NCI-H1436 treated with DMSO at 0.1 percent for 48 hours (cell line): ENCODE measurements at regions not wholly inside any gene's neighbourhood (a gene's known extent, or its start where the extent isn't known, plus 50 kb on each side); places are given as distances from the start of the nearest gene placed in this dataset.

Experiments used
- DNase-seq: peaks from one replicate; lab custom pipeline; 2025; lab: John Stamatoyannopoulos, UW

DNA sequence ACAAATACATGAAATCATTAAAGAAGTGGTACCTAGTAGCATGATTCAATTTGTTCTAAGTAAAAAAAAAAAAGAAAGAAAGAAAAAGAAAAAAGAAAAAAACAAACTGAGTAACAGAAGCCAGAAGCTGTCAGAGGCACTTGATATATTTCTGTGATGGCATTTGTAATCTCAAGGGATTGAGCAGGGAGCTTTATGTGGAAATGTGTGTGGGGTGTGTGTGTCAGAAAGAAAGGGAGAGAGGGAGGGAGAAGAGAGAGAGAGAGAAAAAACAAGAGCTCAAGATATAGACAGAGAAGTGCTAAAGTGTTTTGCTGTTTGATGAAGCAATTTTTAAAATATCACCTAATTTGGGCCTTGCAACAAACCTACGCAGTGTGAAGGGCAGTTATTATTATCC, 357.6 kb upstream of the PCDH15 start:
- DNase-seq = no peak

DNA sequence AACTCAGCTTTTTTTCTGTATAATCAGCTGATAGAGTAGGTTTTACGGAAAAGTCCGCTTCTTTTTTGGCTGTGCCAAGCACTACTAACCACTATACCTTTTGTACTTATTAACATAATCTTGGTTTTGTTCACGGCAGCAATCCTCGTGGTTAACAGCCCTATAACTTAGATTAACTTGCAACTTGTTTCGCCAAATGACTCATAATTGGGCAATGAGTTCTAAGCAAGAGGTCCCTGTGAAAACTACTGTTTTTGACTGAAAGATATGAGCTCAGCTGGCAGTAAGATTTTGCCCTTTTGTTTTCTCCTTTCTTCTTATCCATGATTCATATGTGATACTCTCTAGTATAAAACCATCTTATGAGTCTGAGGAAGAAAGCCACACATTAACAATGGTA, 345.0 kb upstream of the PCDH15 start:
- DNase-seq = no peak

DNA sequence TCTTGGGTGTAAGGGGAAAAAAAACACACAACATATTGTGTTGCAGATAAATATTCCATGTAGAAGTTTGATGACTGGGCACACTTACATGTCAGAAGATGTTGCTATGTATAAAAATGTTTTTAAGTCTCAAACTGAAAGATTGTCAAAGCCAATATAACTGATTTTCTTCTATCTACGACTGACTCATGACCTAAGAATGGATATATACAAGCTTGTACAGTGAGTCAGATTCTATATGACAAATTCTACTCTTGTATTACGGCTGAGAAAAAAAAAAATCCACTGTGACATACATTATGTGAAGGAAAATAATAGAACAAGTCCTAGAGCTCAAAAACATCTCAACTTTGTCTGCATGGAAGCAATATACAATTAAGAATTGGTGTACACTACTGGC, 343.0 kb upstream of the PCDH15 start:
- DNase-seq = no peak

DNA sequence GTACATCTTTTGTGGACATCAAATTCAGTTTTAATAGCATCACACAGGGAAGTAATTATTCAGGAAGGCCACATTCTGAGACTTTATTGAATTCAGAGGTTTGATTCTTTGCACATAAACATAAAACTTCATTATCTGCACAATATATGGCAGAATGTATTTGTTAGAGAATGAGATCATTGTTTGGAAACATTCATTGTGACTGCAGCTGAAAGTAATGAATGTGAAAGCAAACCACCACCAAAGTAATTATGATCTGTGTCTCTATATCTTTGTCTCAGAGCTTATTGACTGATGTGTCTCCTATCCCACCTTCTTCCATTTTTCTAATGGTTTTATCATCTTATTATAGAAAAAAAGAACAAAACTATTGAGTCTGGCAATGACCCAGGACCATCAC, 340.9 kb upstream of the PCDH15 start:
- no peak for DNase-seq

DNA sequence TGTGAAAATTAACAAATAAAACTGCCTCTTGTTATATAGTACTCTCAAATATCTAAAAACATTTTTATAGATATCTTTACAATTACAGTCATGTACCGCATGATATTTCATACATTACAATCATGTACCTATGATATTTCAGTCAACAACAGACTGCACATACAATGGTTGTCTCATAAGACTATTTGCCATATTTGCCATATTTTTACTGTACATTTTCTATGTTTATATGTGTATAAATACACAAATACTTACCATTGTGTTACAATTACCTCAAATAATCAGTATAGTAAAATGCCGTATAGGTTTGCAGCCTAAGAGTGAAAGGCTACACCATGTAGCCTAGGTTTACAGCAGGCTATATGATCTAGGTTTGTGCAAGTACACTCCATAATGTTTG, 336.0 kb upstream of the PCDH15 start:
- DNase-seq = no peak

DNA sequence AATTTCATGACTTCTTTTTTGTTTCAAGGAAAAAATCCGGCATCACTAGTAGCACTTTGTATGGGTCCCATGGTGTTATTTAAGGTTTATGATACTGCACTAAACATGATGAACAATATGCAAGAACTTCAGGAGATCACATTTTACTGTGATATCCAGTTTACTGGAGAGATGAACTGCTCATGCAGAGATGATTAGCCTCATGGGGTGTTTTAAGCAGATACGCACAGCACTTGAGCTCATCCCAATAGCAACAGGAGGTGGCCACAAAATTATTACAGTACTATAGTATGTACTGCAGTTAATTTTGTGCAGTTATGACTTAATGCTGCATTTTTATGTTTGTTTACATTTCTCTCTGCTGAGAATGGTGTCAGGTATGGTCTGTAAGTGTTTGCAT, 303.7 kb upstream of the PCDH15 start:
- no peak for DNase-seq

DNA sequence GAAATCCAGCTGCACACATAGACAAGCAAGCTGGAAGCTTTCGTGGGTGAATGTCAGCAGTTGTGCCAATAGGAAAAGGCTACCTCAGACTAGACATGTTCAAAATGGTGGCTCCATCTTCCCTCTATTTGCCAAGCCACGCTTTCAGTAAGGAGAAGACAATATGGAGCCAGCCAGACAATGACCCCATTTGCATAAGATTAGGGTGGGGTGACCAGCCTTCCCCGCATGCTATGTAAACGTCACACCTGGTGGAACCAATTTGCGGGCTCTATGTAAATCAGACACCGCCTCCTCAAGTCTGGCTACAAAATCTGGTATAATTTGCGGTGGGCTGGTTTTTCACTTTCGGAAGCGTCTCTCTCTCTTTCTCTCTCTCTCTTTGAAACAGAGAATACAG, 297.4 kb upstream of the PCDH15 start:
- no peak for DNase-seq

DNA sequence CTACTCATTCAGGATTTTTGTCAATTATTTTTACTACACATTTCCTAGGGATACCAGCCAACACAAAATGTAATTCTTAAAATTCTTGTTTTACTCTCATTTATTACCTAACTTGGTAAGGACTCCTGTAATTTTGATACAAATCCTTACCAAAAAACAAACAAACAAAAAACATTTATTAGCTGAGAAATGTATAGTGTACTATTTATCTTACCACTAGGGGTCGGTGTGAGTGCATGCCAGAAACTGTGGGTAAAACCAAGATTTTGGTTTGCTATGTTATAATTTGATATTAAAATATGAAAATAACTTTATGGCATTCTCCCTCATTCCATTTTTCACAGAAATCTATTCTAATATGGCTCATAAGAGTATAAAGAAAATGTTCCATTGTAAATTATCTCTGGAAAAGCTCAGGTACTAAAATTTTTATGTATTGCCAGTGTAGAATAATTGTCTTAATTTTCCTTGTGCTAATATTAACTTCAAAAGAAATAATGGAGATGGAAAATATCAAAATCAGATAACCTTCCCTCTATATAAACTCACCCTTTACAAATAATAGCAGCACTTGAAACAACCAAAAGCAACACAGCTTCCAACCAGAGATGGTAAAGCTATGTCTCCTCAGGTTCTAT, 290.8 kb upstream of the PCDH15 start:
- no peak for DNase-seq

DNA sequence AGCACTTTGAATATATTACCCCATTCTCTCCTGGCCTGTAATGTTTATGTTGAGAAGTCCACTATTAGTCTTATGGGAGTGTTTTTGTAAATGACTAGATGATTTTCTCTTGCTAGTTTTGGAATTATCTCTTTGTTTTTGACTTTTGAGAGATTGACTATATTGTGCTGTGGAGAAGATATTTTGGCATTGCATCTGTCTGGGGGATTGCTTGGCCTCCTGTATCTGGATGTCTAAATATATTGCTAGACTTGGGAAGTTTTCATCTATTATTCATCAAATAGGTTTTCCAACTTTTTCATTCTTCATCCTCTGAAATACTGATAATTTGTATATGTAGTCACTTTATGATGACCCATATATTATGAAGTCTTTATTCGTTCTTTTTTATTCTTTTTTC, 277.1 kb upstream of the PCDH15 start:
- no peak for DNase-seq

DNA sequence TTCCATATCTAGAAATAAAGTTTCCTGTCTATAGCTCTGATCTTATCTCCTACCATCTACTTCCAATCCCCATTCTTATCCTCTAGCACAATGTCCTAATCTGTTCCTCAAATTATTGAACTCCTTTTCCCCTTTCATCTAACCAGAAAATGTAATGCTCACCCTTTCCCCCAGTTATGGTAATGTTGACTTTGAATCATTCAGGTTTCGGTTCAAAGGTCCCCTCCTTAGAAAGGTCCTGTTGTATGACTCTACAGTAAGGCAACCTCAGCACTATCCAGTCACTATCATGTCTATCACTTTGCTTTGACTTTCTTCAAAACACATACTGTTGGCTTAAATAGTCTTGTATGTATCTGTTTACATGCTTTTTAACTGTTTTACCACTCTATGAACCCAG, 264.2 kb upstream of the PCDH15 start:
- DNase-seq = no peak

DNA sequence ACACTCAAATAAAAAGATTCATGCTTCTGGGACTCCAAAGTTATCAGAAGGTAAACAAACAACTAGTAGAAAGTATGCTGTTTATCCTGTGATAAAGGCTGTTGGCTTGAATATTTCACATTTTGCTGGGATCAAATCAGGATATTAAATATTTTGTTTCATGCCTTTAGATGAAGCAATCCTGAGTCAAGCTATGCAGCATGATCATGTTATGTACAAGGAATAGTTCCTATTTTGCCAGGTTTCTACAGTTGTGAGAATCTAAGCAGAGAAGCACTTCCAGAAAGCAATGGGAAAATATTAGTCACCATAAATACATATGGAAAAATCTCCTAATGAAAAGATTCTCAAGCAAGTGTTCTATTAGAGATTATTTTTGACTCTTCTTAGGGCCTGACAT, 262.8 kb upstream of the PCDH15 start:
- DNase-seq = no peak

DNA sequence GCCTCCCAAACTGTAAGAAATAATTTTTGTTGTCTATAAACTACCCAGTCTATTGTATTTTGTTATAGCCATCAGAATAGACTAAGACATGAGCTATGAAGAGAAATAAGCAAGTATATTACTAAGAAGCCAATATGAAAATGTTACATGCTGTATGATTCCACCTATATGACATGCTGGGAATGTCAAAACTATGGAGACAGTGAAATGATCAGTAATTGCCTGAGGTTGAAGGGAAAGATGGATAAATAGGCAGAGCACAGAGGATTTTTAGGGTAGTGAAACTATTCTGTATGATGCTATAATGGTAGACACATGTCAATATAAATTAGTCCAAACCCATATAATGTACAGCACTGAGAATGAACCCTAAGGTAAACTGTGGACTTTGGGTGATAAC, 261.3 kb upstream of the PCDH15 start:
- DNase-seq = no peak

DNA sequence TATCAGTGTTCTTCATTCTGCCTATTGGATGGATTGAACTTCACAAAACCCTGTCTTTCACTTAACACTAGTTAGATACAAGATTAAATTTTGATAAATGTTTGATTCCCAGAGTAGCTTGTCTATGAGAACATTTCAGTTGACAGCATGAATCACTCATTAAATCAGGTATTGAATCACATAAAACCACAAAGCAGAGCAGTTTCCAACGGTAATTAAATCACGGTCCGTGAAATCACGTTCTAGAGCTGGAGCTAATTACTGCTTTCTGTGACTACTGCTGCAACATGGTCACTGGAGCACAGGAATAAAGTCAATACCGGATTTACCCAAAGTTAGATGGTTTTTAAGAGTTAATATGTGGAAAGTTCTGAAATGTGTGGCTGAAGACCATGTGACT, 257.8 kb upstream of the PCDH15 start:
- DNase-seq = no peak

DNA sequence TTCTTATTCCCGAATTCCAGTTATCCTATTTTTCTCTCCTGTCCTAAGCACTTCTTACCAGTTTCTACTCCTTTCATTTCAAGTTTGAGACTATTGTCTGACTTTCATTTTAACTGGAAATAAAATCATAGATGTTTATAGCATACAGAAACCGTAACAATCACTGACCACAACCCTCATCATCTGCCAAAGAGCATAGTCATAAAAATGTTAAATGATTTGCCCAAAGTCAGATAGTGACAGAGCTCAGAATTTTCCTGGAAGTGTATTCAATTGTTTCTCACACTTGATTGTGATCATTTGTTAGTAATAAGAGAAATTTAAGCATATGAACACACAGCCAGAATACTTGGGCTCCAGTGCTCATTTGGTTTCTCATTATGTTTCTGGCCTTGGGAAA, 250.5 kb upstream of the PCDH15 start:
- no peak for DNase-seq

DNA sequence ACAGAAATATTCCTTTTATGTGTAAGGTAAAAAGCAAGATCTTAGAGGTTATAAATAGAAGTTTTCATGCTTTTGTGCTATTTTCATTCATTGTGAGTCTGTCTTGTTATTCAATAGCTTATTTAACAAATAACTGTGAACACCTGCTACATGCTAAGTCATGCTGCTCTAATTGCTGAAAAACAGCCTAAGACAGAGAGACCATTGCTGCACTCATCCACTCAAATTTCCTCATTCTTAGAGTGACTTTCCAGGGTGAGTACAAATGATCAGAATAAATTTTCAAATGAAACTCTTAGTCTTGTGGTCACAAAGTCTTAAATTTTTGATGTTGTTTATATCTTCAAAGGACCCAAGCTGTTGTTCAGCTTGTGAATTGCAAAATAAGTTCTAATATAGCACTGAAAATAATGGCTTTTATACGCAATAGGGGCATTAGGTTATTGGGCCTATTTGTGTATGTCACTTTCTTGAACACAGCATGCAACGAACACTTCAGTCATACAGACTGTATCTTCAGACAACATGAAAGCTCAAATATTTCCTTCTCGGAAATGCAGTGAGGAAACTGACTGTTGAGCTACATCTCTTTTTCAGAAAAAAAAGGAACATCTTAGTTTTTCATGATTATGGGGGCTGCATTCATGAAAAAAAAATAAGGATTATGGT, 247.9 kb upstream of the PCDH15 start:
- DNase-seq = no peak

DNA sequence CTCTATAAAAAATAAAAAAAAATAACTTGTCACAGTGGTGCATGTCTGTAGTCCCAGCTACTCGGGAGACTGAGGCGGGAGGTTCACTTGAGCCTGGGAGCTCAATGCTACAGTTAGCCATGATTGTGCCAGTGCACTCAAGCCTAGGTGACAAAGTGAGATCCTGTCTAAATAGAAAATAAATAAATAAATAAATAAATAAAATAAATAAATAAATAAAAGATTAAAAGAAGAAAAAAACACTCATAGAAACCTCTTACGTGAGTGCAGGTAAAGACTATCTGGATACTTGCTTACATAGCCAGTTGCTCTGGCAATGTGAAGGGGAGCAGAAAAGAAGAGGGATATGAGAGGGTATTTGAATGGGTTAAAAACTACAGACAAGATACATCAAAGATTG, 242.5 kb upstream of the PCDH15 start:
- DNase-seq = no peak

DNA sequence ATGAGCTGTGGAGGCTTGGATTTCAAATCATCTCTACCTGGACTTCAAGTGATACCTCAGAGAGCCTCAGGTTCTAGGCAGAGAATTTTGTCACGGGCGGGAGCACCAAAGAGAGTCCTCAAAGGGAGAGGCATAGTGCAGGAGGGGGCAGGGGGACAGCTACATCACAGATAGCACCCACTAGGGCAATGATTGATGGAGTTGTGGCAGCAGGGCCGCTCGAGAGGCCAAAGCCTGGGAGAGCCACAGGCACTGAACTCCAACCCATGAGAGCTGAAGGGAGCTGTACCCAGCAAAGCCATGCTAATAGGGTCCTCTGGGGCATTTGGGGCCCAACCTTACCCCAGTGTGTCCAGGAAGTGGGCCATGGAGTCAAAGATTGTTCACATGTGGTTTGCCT, 232.0 kb upstream of the PCDH15 start:
- no peak for DNase-seq

DNA sequence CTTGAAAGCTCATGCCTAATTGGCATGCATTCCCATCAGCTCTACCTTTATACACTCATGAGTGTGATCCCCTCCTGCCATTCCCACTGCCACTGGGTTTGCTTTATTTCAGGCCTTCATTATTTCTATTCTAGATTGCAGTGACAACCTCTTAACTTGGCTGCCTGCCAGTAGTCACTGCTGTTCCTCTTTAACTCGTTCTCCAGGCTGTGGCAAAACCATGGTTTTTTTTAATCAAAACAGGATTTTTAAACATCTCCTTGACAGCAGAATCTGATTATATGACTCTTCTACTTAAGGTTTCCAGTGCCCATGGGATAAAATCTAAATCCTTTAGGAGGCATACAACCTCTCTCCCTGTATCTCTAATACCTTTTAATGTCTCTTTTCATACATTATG, 223.7 kb upstream of the PCDH15 start:
- no peak for DNase-seq

DNA sequence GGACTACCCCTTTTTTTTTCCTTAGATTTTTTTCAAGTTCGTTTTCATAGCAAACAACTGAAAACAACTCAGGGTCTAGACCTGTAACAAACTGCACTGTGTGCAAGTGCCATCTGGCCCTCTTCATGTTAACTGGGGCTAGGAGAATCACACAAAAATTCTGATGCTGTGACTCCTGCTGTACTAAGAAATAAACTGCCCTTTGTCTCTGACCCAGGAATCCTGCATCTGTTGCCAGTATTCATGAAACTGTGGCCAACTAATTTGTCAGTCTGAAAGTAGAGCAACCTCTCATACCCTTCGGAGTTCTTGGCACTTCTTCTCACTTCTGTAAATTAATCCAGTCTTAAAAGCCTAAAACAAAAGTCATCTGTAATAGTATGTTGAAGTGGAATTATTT, 218.4 kb upstream of the PCDH15 start:
- no peak for DNase-seq

DNA sequence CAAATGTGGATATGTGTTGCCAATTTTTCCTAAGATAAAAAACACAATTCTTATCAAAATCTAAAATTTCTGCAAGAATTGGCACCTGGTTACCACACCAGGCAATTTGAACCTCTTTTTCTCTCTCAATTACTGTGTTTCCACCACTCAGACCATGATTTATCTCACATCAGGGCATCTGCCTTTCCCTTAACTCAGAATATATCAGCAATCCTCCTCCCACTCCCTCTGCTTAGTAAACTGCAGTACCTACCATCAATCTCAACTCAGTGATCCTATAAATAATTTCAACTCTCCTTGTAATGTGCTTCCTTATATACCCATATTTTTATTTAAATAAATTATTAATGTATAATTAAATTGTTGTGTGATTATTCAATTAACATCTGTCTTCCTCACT, 212.3 kb upstream of the PCDH15 start:
- no peak for DNase-seq

DNA sequence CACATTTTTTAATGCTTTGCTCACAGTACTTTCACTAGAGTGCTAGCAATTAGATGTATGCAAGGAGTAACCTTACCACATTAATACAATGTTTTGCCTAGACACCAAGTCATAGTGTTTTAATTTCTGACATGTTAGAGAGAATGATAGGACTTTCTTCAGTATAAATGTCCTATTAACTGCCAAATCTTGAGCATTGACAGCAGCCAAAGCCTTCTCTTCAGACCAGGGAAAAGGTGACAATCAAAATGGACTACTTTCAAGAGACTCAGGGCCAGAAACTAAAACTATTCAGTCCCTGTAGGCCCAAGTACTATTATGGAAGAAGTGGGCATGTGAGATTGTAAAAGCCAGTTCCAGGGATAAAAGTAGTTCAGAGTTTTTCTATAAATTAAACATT, 201.4 kb upstream of the PCDH15 start:
- DNase-seq = no peak

DNA sequence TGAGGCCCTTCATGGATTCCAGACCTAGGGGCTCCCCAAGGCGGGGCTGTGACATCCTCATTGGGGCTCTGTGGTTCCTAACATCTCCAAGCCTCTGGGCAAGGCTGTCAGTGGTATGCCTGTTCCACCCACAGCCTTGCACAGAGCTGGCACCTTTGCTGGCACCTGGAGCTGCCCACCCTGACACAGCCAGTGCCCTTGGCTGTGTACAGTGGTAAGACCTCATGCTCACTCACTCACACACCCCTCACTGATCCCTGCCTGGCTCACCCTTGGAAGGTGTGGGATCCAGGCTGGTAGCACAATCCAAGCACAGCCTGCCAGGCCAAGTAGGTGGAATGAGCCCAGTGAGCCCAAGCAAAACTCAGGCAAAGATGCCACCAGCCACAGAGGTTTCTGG, 200.4 kb upstream of the PCDH15 start:
- no peak for DNase-seq

DNA sequence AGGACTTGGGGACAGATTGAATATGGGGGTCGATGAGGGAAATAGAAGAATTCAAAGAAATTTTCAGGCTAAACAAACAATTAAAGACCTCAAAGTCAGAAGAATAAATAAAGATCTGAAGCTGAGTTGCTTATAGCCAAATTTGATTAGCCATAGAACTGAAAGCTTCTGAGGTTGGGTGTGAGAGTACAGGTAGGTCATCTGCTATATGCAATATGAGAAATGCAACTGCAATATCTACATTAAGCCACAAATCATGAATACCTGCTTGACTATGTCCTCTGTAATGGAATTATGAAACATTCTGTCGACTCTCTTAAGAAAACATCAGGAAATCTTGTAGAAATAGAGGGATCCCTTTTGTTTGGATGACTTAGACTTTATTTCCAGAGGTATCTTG, 192.1 kb upstream of the PCDH15 start:
- no peak for DNase-seq

DNA sequence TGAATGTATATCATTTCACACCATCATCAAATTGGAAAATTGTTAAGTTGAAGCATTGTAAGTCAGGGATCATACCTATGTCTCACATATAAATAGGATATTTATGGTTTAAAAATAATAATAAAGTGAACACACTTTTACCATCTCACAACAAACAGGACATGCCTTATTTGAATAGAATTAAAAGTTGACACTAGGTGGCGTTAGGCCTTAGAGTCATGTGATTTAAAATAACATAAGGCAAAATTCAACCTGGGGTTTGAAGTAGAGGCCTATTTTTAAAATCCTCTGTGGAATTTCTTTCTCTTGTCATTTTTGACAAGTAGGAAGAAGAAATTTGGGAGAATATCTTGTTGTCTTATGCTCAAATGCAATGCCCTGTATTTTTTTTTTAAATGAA, 184.7 kb upstream of the PCDH15 start:
- DNase-seq = no peak
